COLO668 (cell line): ENCODE measurements at regions not wholly inside any gene's neighbourhood (a gene's known extent, or its start where the extent isn't known, plus 50 kb on each side); places are given as distances from the start of the nearest gene placed in this dataset.
"Not testable (repeated sequence)": the region's sequence is repeated elsewhere in the genome, so short reads cannot be mapped to it uniquely, and the experiment has no call there.

ENCODE experiments used
- DNase-seq: peaks from one replicate; lab custom pipeline; 2025; ENCODE audit not compliant: unreplicated experiment; lab: John Stamatoyannopoulos, UW

- no peak for DNase-seq
These were observed 1064.0 kb upstream of the PCDH10 start for GRCh38 chr4:132085105-132085504.

- no peak for DNase-seq
These were observed 1055.1 kb upstream of the PCDH10 start for GRCh38 chr4:132094017-132094416.

- DNase-seq = no peak
These were observed 1052.1 kb upstream of the PCDH10 start for GRCh38 chr4:132097041-132097440.

GRCh38 chr4:132101526-132101925 is 1047.6 kb upstream of the PCDH10 start:
- no peak for DNase-seq

GRCh38 chr4:132108784-132109183 is 1040.3 kb upstream of the PCDH10 start:
- no peak for DNase-seq

GRCh38 chr4:132114885-132115284 is 1034.2 kb upstream of the PCDH10 start:
- no peak for DNase-seq

GRCh38 chr4:132122741-132123140 is 1026.4 kb upstream of the PCDH10 start:
- DNase-seq = not testable (repeated sequence)

- DNase-seq = peak; percentile 14
These were observed 1025.0 kb upstream of the PCDH10 start for GRCh38 chr4:132123870-132124623.

- DNase-seq = no peak
These were observed 1024.5 kb upstream of the PCDH10 start for GRCh38 chr4:132124624-132124974.

- DNase-seq = no peak
These were observed 1024.0 kb upstream of the PCDH10 start for GRCh38 chr4:132125131-132125530.

- DNase-seq = no peak
These were observed 1016.7 kb upstream of the PCDH10 start for GRCh38 chr4:132132433-132132832.

- no peak for DNase-seq
These were observed 979.4 kb upstream of the PCDH10 start for GRCh38 chr4:132169660-132170059.

GRCh38 chr4:132180020-132180427 is 969.1 kb upstream of the PCDH10 start:
- DNase-seq = no peak

- DNase-seq = no peak
These were observed 953.9 kb upstream of the PCDH10 start for GRCh38 chr4:132195176-132195575.

GRCh38 chr4:132203618-132204017 is 945.5 kb upstream of the PCDH10 start:
- no peak for DNase-seq

GRCh38 chr4:132214519-132214918 is 934.6 kb upstream of the PCDH10 start:
- no peak for DNase-seq

GRCh38 chr4:132218406-132218805 is 930.7 kb upstream of the PCDH10 start:
- DNase-seq = no peak

- no peak for DNase-seq
These were observed 921.8 kb upstream of the PCDH10 start for GRCh38 chr4:132227151-132227856.

GRCh38 chr4:132227857-132228165 is 921.3 kb upstream of the PCDH10 start:
- peak; percentile 1 for DNase-seq

GRCh38 chr4:132228676-132229075 is 920.4 kb upstream of the PCDH10 start:
- DNase-seq = no peak

GRCh38 chr4:132230025-132230424 is 919.1 kb upstream of the PCDH10 start:
- DNase-seq = no peak

GRCh38 chr4:132238697-132239096 is 910.4 kb upstream of the PCDH10 start:
- peak; percentile 6 for DNase-seq

- DNase-seq = no peak
These were observed 909.0 kb upstream of the PCDH10 start for GRCh38 chr4:132240081-132240480.
